SK-MEL-5 (cell line): ENCODE measurements at regions not wholly inside any gene's neighbourhood (a gene's known extent, or its start where the extent isn't known, plus 50 kb on each side); places are given as distances from the start of the nearest gene placed in this dataset.
A peak's percentile ranks its signal among the peaks of the same experiment; 100 is the strongest.
"Not testable (repeated sequence)": the region's sequence is repeated elsewhere in the genome, so short reads cannot be mapped to it uniquely, and the experiment has no call there.

ENCODE experiments used
- DNase-seq: peaks from one replicate; pipeline ENCODE4 v3.0.0-alpha.2; 2016; ENCODE audit warnings: low read depth, low spot score
- in situ Hi-C: cut with HindIII; loops from 2 replicates; pipeline ENCODE4 v1.10.0; 2016; ENCODE audit warnings: low sequenced_read_pairs, high pct_unique_total_duplicates, low pct_unique_long_range_greater_than_20kb

DNA sequence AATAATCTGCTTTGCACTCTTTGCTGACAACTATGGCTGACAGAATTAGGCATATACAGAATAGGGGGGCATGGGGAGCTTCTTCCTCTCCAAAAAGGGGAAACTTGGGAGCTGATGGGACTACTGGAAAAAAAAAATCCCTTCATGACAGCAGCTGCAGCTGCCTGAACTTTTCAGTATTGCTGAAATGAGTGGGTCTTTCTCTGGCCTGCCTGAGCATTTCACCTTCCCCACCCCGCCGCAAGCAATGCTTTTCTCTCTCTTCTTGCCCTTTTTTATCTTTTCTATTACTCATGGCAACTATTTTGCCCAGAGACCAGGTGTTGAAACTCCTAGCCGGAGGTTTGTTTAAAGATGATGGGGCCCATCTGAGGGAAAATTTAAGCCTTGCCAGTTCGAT lies 244.9 kb downstream of the SEMA3D start:
- in situ Hi-C loops = no loop called here
- DNase-seq = no peak

GRCh38 chr7:84941291-84941690 lies 245.6 kb downstream of the SEMA3D start:
- in situ Hi-C loops = no loop called here
- no peak for DNase-seq

- no peak for DNase-seq
- in situ Hi-C loops = no loop called here
Measured at GRCh38 chr7:84939888-84940287, 247.0 kb downstream of the SEMA3D start.

GRCh38 chr7:84939442-84939841 lies 247.4 kb downstream of the SEMA3D start:
- in situ Hi-C loops = no loop called here
- DNase-seq = no peak

GRCh38 chr7:84924353-84924752 lies 262.5 kb downstream of the SEMA3D start:
- no peak for DNase-seq
- in situ Hi-C loops = no loop called here

GRCh38 chr7:84923348-84923747 lies 263.5 kb downstream of the SEMA3D start:
- no peak for DNase-seq
- in situ Hi-C loops = no loop called here

- DNase-seq = no peak
- in situ Hi-C loops = no loop called here
Measured at GRCh38 chr7:84921154-84921553, 265.7 kb downstream of the SEMA3D start.

DNA sequence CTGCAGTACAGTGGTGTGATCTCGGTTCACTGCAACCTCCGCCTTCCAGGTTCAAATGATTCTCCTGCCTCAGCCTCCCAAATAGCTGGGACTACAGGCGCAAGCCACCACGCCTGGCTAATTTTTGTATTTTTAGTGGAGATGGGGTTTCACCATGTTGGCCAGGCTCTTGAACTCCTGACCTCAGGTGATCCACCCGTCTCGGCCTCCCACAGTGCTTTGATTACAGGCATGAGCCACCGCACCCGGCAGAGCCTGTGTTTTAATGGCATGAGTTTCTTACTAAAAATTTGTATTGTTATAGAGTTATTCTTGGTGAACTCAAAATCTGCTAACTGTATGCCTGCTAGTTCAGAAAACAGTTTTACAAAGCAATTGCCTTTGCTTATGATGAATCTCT lies 269.9 kb downstream of the SEMA3D start:
- DNase-seq, in situ Hi-C loops: not testable (repeated sequence)

DNA sequence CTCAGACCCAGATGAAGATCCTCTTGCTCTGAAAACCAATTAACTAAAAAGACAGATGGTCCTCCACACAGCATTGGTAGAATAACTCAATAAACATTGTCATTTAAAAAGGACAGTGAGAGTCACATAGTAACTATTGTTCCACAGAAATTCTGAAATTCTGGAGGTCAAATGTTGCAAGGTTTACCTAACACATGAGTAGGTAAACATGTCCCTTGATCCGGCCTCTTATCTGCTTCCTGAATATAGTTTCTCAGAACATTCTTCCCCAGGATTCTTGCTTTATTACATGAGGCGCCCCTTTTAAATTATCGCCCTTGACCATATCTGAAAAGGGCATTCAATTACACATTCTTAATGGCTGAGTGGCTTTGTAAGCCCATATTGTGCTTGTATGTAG lies 270.7 kb downstream of the SEMA3D start:
- in situ Hi-C loops = no loop called here
- no peak for DNase-seq

GRCh38 chr7:84914598-84914997 lies 272.3 kb downstream of the SEMA3D start:
- peak; percentile 48 for DNase-seq
- in situ Hi-C loops = no loop called here

DNA sequence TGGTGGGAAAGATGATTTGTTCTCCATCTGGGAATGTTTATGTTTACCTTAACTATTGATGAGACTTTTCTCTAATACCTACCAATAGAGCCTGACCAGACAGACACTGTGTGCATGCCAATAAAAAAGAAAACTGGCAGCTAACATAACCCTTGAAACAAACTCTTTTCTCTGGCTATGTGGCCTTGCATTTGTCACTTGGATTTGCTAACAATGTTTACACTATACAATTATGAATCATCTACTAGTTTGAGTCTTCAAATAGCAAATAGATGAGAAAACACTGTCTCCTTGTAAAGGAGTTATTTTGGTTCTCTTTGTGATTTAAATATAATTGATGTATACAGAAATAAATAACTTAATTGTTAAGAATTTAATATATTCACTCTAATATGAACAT lies 273.1 kb downstream of the SEMA3D start:
- no peak for DNase-seq
- in situ Hi-C loops = no loop called here

- no peak for DNase-seq
- in situ Hi-C loops = no loop called here
Measured at GRCh38 chr7:84912993-84913635, 273.7 kb downstream of the SEMA3D start.

- DNase-seq = no peak
- in situ Hi-C loops = no loop called here
Measured at GRCh38 chr7:84912537-84912936, 274.3 kb downstream of the SEMA3D start.

DNA sequence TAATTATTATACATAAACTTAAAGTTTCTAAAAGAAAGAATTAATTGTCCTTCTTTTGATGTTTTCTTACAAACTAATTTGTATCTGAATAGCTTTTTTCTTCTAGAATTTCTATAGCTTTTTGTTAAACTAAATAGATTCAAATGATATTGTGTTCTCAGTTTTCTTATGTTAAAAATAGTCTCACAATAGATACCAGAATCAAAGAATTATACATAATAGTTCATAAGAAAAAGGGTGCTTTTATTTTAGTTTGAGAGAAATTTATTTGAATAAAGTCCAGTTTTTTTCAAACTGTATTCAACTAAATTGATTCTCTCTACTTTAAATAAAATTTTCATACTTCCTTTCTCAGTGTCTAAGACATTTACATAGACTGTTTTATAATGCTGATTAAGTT lies 274.8 kb downstream of the SEMA3D start:
- in situ Hi-C loops = no loop called here

DNA sequence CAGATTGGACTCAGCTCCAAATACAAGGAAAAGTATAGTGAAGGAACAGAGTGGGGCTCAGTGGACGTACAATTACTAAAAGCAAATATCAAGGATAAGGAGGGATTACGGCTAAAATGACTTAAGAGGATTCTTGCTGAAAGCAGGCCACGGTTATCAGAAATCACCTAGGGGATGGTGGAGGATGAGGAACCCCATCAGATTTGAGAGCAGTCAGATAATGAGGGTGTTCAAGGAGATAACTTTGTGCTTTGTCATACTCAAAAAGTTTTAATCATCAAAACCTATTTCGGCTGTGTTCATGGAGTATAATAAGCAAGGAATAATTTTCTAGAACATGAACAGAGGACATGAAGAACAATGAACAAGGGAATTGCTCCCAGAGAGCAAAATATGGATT lies 275.8 kb downstream of the SEMA3D start:
- no peak for DNase-seq
- in situ Hi-C loops = no loop called here

More for the DNA sequence above, 274.8 kb downstream of the SEMA3D start:
- DNase-seq = no peak

- in situ Hi-C loops, DNase-seq: not testable (repeated sequence)
Measured at GRCh38 chr7:84910322-84910721, 276.5 kb downstream of the SEMA3D start.

DNA sequence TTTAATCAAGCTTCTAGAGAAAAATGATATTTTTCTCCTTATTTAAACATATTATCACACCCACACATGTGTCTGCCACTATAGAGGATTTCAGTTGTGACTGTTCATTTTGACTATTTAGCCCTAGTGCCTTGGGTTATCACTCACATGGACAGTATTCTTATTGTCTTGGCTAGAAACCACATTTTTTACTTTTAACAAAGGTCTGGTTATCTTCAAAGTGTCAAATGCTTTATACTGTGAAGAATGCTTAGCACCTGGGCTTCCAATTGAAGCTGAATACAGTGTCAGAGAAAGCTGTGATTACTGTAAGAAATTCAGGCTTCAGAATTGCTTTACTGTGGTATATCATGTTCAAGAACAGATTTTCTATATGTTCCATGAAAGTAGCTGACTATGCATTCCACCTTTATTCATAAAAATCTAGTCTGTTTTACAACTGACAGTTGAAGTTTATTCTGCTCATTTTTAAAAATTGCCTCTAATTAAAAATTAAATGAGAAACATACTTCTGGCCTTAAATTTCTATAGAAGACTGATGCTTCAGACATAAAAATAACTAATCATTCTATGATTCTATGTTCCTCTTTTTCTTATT lies 278.6 kb downstream of the SEMA3D start:
- in situ Hi-C loops = no loop called here
- DNase-seq = no peak

- no peak for DNase-seq
- in situ Hi-C loops = no loop called here
Measured at GRCh38 chr7:84906889-84907288, 280.0 kb downstream of the SEMA3D start.

DNA sequence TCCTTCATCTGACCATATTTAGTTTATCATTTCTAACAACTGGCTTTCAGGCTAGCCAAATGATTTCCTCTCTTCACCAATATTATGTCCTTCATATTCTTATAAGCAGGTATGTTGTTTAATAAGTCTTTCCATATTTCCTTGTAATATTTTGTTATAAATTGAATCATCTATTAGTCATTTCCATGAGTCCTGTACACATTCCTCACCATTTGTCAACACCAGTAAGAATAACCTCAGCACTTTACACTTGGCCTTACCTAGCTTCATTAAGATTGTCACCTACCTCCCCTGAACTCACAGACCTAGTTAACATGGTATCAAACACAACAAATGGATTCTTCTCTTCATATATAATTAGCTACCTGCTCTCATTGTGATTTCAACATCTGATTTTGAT lies 282.3 kb downstream of the SEMA3D start:
- no peak for DNase-seq
- in situ Hi-C loops = no loop called here

GRCh38 chr7:84901366-84901765 lies 285.5 kb downstream of the SEMA3D start:
- DNase-seq = no peak
- in situ Hi-C loops = no loop called here
